Thoracic aorta (tissue), 2 donors: ENCODE measurements at regions not wholly inside any gene's neighbourhood (a gene's known extent, or its start where the extent isn't known, plus 50 kb on each side); places are given as distances from the start of the nearest gene placed in this dataset.
"Not testable (repeated sequence)": the region's sequence is repeated elsewhere in the genome, so short reads cannot be mapped to it uniquely, and the experiment has no call there.

Source experiments
- ATAC-seq: fragments of 150-250 bp; one replicate; pipeline ENCODE4 v1.8.0; 2017; ENCODE audit warnings: low read depth; ENCODE audit not compliant: insufficient number of reproducible peaks, low FRiP score
- DNase-seq: peaks from one replicate; pipeline ENCODE4 v3.0.0-alpha.2; 2020; ENCODE audit warnings: low spot score
- H3K27ac ChIP-seq, 2 donors: fragments of 200-600 bp; sonication (generic); 1 replicate in 1 of 2; 2 replicates in 1 of 2; pipeline ENCODE4 v1.5.1; 2016; ENCODE audit warnings: mild to moderate bottlenecking in 2 of 2, moderate library complexity in 2 of 2
- H3K27me3 ChIP-seq: fragments of 200-600 bp; sonication (generic); replicated peaks from 2 replicates; pipeline ENCODE4 v1.6.0; 2016; ENCODE audit warnings: mild to moderate bottlenecking; ENCODE audit not compliant: insufficient read depth
- H3K36me3 ChIP-seq: fragments of 200-600 bp; sonication (generic); one replicate; pipeline ENCODE4 v1.5.1; 2016
- H3K4me1 ChIP-seq, 2 donors: fragments of 200-600 bp; sonication (generic); 1 replicate in 1 of 2; 2 replicates in 1 of 2; pipeline versions ENCODE4 v1.5.1 to v1.6.0; 2016; ENCODE audit warnings: low read depth in 2 of 2, mild to moderate bottlenecking in 1 of 2; ENCODE audit not compliant: control insufficient read depth in 1 of 2
- H3K4me3 ChIP-seq: fragments of 200-600 bp; sonication (generic); 2 replicates; pipeline ENCODE4 v1.5.1; 2016; ENCODE audit warnings: mild to moderate bottlenecking
- H3K9me3 ChIP-seq: fragments of 200-600 bp; sonication (generic); 2 replicates; pipeline ENCODE4 v1.5.1; 2016
- CTCF ChIP-seq: fragments of 200-600 bp; sonication (generic); IDR thresholded peaks from one replicate; pipeline ENCODE4 v1.5.1; 2019; ENCODE audit warnings: antibody characterized with exemption

- no peak for TF ChIP-seq CTCF
- Histone ChIP-seq H3K36me3 (no peaks in the 10 kb centered on the region), H3K4me3 (no peak overlapping the region), H3K9me3 (no peaks in the 10 kb centered on the region), H3K27ac (no peak overlapping the region), H3K27me3 (no peaks in the 10 kb centered on the region), H3K4me1 (no peaks in the 10 kb centered on the region)
- no peak for ATAC-seq
- DNase-seq, result no peak
These were observed 568.0 kb downstream of the PDHA2 start for GRCh38 chr4:96407738-96408463.

- not testable (repeated sequence) for DNase-seq, H3K4me1 ChIP-seq, ATAC-seq, H3K4me3 ChIP-seq, H3K27ac ChIP-seq, H3K36me3 ChIP-seq, H3K27me3 ChIP-seq, H3K9me3 ChIP-seq
These were observed 575.0 kb downstream of the PDHA2 start for GRCh38 chr4:96414853-96415252.

- Histone ChIP-seq H3K4me3 (no peak overlapping the region), H3K36me3 (no peaks in the 10 kb centered on the region), H3K9me3 (no peaks in the 10 kb centered on the region), H3K27ac (no peak overlapping the region), H3K4me1 (no peaks in the 10 kb centered on the region), H3K27me3 (no peaks in the 10 kb centered on the region)
- no peak for TF ChIP-seq CTCF
- no peak for ATAC-seq
- DNase-seq, result no peak
These were observed 589.8 kb downstream of the PDHA2 start for GRCh38 chr4:96429657-96430056.

- no peak overlapping the region for H3K27ac ChIP-seq
- no peak for DNase-seq
- no peaks in the 10 kb centered on the region for H3K4me1 ChIP-seq
- H3K4me3 ChIP-seq, result no peak overlapping the region
- no peak for ATAC-seq
- H3K27me3 ChIP-seq, result no peaks in the 10 kb centered on the region
- no peaks in the 10 kb centered on the region for H3K9me3 ChIP-seq
- TF ChIP-seq CTCF, result no peak
- no peaks in the 10 kb centered on the region for H3K36me3 ChIP-seq
These were observed 591.2 kb downstream of the PDHA2 start for GRCh38 chr4:96431094-96431493.

GRCh38 chr4:96448315-96448872 lies 608.5 kb downstream of the PDHA2 start:
- Histone ChIP-seq H3K27ac (no peak overlapping the region), H3K36me3 (no peaks in the 10 kb centered on the region), H3K4me1 (no peaks in the 10 kb centered on the region), H3K27me3 (no peaks in the 10 kb centered on the region), H3K4me3 (no peak overlapping the region), H3K9me3 (peaks cover 12% of the 10 kb centered on the region)
- ATAC-seq (no peak), DNase-seq (no peak)
- no peak for TF ChIP-seq CTCF
